ENCODE measurements at regions not wholly inside any gene's neighbourhood (a gene's known extent, or its start where the extent isn't known, plus 50 kb on each side); places are given as distances from the start of the nearest gene placed in this dataset.
"Not testable (repeated sequence)": the region's sequence is repeated elsewhere in the genome, so short reads cannot be mapped to it uniquely, and the experiment has no call there.

- Histone ChIP-seq H3K27me3 (no peaks in the 10 kb centered on the region; the same call in 1 of the 2 replicates), H3K36me3 (no peaks in the 10 kb centered on the region)
Observed at GRCh38 chr6:141990840-141991239, 141.9 kb upstream of the GJE1 start.

DNA sequence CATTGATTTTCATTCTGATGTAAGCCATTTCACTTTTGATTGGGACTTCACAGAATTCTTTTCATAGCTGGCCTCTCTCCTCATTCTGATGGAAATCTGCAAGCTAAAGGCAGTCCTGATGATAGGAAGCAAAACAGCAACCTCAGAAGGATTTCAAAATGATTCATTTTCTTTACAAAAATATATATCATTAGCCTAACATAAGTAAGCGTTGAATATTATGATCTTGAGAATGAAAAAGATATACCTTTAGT is 143.1 kb upstream of the GJE1 start:
- H3K27me3 ChIP-seq = no peaks in the 10 kb centered on the region; the same call in 1 of the 2 replicates
- H3K36me3 ChIP-seq = no peaks in the 10 kb centered on the region
- H3K4me1 ChIP-seq = no peaks in the 10 kb centered on the region
- H3K27ac ChIP-seq = no peak overlapping the region
- DNase-seq = no peak
- no peak overlapping the region for H3K4me3 ChIP-seq
- H3K9me3 ChIP-seq (replicated peaks) = no peaks in the 10 kb centered on the region

More at GRCh38 chr6:141990840-141991239, 141.9 kb upstream of the GJE1 start:
- Histone ChIP-seq H3K4me3 (no peak overlapping the region), H3K4me1 (no peaks in the 10 kb centered on the region), H3K9me3 (replicated peaks) (no peaks in the 10 kb centered on the region), H3K27ac (no peak overlapping the region)
- no peak for DNase-seq

- no peaks in the 10 kb centered on the region for H3K4me1 ChIP-seq
- no peaks in the 10 kb centered on the region for H3K9me3 ChIP-seq (replicated peaks)
- H3K4me3 ChIP-seq = no peak overlapping the region
- DNase-seq = peak; percentile 13 to 71
- H3K27ac ChIP-seq = no peak overlapping the region
- H3K36me3 ChIP-seq = no peaks in the 10 kb centered on the region
- no peaks in the 10 kb centered on the region; the same call in 1 of the 2 replicates for H3K27me3 ChIP-seq
Observed at GRCh38 chr6:141988954-141989705, 143.6 kb upstream of the GJE1 start.

- Histone ChIP-seq H3K9me3 (replicated peaks) (no peaks in the 10 kb centered on the region), H3K4me1 (no peaks in the 10 kb centered on the region), H3K27me3 (no peaks in the 10 kb centered on the region; the same call in 1 of the 2 replicates), H3K4me3 (no peak overlapping the region), H3K27ac (no peak overlapping the region), H3K36me3 (no peaks in the 10 kb centered on the region)
- no peak for DNase-seq
Observed at GRCh38 chr6:141988327-141988726, 144.4 kb upstream of the GJE1 start.

GRCh38 chr6:141986457-141986856 is 146.3 kb upstream of the GJE1 start:
- no peaks in the 10 kb centered on the region for H3K36me3 ChIP-seq
- no peaks in the 10 kb centered on the region; the same call in 1 of the 2 replicates for H3K27me3 ChIP-seq
- no peaks in the 10 kb centered on the region for H3K9me3 ChIP-seq (replicated peaks)
- no peak overlapping the region for H3K27ac ChIP-seq
- H3K4me1 ChIP-seq = no peaks in the 10 kb centered on the region
- H3K4me3 ChIP-seq = no peak overlapping the region
- no peak for DNase-seq

DNA sequence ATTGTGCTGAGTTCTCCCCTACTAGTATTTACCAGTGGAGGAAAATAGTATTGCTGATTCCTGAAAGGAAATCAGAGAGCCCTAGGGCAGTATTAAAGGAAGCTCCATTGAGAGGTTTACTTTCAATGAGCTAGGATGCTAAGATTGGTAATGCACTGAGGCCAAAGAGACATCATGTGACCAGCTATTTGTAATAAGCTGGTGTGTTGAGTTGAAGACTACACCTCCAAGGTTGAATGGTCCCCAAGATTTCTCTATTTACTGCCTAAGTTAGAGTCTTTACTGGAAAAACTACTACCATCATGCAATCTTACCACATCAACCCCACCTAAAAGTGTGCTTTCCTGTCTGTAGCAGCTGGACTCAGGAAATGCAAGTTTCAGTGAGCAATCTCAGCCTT is 151.5 kb upstream of the GJE1 start:
- Histone ChIP-seq H3K27ac (no peak overlapping the region), H3K4me3 (no peak overlapping the region), H3K27me3 (no peaks in the 10 kb centered on the region), H3K9me3 (replicated peaks) (no peaks in the 10 kb centered on the region), H3K36me3 (no peaks in the 10 kb centered on the region), H3K4me1 (no peaks in the 10 kb centered on the region)
- no peak for DNase-seq

GRCh38 chr6:141977782-141978181 is 154.9 kb upstream of the GJE1 start:
- Histone ChIP-seq H3K27me3 (no peaks in the 10 kb centered on the region), H3K36me3 (no peaks in the 10 kb centered on the region), H3K27ac (no peak overlapping the region), H3K4me3 (no peak overlapping the region), H3K9me3 (replicated peaks) (no peaks in the 10 kb centered on the region), H3K4me1 (no peaks in the 10 kb centered on the region)
- no peak for DNase-seq

DNA sequence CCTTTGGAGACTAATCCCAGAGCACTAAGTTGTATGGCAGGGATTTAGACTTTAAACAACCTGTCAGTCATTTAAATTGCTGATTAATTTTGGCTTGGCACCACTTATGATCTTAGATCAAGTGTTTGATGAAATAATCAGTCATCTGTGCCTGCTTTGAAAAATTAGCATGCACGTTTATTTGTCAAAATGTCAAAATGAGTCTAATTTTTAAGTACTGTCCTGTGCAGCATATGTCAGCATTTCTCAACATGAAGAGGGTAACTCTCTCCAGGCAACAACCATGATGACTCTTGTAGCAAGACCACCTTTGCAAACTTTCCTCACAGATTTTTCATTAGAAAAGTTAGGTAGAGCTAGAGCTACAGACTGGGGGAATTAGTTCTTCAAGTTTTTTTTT is 155.7 kb upstream of the GJE1 start:
- DNase-seq = no peak
- Histone ChIP-seq H3K4me1 (no peaks in the 10 kb centered on the region), H3K27me3 (no peaks in the 10 kb centered on the region), H3K4me3 (no peak overlapping the region), H3K9me3 (replicated peaks) (no peaks in the 10 kb centered on the region), H3K36me3 (no peaks in the 10 kb centered on the region), H3K27ac (no peak overlapping the region)

GRCh38 chr6:141969768-141970415 is 162.8 kb upstream of the GJE1 start:
- not testable (repeated sequence) for H3K27ac ChIP-seq; H3K9me3 ChIP-seq (replicated peaks); DNase-seq; H3K27me3 ChIP-seq; H3K4me1 ChIP-seq; H3K4me3 ChIP-seq; H3K36me3 ChIP-seq

DNA sequence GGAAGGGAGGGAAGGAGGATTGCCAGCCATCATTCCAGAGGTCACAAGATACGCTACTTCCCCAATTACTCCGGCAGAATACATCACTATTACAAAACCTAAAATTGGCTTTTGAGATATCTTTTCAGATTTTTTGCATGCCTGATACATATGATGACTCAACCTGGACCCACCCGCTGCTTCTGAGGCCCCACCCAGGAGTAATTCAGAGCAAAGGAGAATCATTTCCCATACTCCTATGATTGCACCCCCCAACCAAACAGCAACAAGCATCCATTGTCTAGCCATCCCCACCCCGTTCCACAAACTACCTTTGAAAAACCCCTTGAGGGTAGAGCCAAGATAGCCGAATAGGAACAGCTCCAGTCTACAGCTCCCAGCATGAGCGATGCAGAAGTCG is 163.5 kb upstream of the GJE1 start:
- Histone ChIP-seq H3K27me3 (no peaks in the 10 kb centered on the region), H3K36me3 (no peaks in the 10 kb centered on the region), H3K4me3 (no peak overlapping the region), H3K9me3 (replicated peaks) (no peaks in the 10 kb centered on the region), H3K4me1 (no peaks in the 10 kb centered on the region), H3K27ac (no peak overlapping the region)
- no peak for DNase-seq

DNA sequence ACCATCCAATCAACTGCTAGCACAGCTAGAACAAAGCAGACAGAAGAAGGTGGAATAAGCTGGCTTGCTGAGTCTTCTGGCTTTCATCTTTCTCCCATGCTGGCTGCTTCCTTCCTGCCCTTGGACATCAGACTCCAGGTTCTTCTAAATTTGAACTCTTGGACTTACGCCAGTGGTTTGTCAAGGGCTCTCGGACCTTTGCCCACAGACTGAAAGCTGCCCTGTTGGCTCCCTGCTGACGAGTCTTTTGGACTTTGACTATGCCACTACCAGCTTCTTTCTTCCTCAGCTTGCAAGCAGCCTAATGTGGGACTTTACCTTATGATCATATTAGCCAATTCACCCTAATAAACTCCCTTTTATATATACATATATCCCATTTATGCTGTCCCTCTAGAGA is 164.1 kb upstream of the GJE1 start:
- Histone ChIP-seq H3K9me3 (replicated peaks) (no peaks in the 10 kb centered on the region), H3K36me3 (no peaks in the 10 kb centered on the region)

DNA sequence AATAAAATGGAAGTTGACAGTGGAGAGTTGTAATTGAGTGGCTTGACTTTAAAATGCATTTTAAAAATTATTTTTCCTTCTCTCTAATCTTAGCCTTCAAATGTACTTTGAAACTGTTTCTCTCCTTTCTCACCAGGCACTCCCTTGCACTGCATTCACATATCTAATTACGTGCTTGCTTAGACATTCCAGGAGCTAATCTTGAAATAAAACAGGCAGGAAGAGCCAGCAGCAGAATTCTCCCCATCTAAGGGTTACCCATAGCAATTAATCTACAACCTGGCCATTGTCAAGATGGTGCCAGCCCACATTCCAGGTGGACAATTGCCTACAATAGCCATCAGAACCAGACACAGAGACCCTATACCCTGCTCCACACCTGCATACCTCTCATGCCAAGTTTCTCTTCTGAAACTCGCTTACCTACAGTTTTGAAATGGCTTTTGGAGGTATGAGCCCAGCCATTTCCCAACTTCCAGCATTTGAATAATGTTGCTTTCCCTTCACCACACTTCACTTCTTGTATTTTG is 167.6 kb upstream of the GJE1 start:
- H3K4me3 ChIP-seq = no peak overlapping the region
- no peaks in the 10 kb centered on the region for H3K36me3 ChIP-seq
- no peak overlapping the region for H3K27ac ChIP-seq
- DNase-seq = no peak
- no peaks in the 10 kb centered on the region for H3K9me3 ChIP-seq (replicated peaks)
- H3K4me1 ChIP-seq = no peaks in the 10 kb centered on the region
- H3K27me3 ChIP-seq = no peaks in the 10 kb centered on the region

More for the DNA sequence above, 164.1 kb upstream of the GJE1 start:
- no peak overlapping the region for H3K27ac ChIP-seq
- H3K27me3 ChIP-seq = no peaks in the 10 kb centered on the region
- H3K4me3 ChIP-seq = no peak overlapping the region
- no peak for DNase-seq
- no peaks in the 10 kb centered on the region for H3K4me1 ChIP-seq

GRCh38 chr6:141963543-141964295 is 169.0 kb upstream of the GJE1 start:
- Histone ChIP-seq H3K27ac (no peak overlapping the region), H3K36me3 (no peaks in the 10 kb centered on the region), H3K4me1 (no peaks in the 10 kb centered on the region), H3K9me3 (replicated peaks) (no peaks in the 10 kb centered on the region), H3K27me3 (no peaks in the 10 kb centered on the region), H3K4me3 (no peak overlapping the region)
- no peak for DNase-seq

DNA sequence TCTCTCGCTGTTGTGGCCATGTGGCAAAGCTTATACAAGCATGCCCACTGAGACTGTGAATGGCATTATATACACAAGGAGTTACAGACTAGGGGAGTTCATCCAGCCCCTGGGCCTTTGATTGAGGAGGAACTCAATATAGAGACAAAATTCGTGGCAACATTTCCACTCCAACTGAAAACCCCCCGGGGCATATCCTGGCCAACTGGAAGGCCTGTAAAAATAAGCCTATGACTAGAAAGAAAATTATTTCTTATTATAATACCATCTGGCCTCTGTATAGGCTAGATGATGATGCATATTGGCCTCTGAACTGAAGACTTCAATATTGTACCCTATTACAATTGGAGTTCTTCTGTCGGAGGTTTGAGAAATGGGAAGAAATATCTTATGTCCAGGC is 175.5 kb upstream of the GJE1 start:
- DNase-seq = no peak
- no peak overlapping the region for H3K4me3 ChIP-seq
- no peaks in the 10 kb centered on the region for H3K27me3 ChIP-seq
- no peaks in the 10 kb centered on the region for H3K4me1 ChIP-seq
- no peaks in the 10 kb centered on the region for H3K9me3 ChIP-seq (replicated peaks)
- H3K27ac ChIP-seq = no peak overlapping the region
- no peaks in the 10 kb centered on the region for H3K36me3 ChIP-seq

- no peak for DNase-seq
Observed at GRCh38 chr6:141956868-141957267, 175.9 kb upstream of the GJE1 start.

More at GRCh38 chr6:141956868-141957267, 175.9 kb upstream of the GJE1 start:
- H3K4me1 ChIP-seq = no peaks in the 10 kb centered on the region
- H3K36me3 ChIP-seq = no peaks in the 10 kb centered on the region
- H3K9me3 ChIP-seq (replicated peaks) = no peaks in the 10 kb centered on the region
- no peaks in the 10 kb centered on the region for H3K27me3 ChIP-seq
- no peak overlapping the region for H3K4me3 ChIP-seq
- H3K27ac ChIP-seq = no peak overlapping the region

Measured in SJCRH30 (cell line).